Pancreas (tissue), 10 donors: ENCODE measurements at regions not wholly inside any gene's neighbourhood (a gene's known extent, or its start where the extent isn't known, plus 50 kb on each side); places are given as distances from the start of the nearest gene placed in this dataset.

Source experiments
- ATAC-seq, 4 donors: fragments of 200-7000 bp; cut with Tn5 transposase; one replicate each; pipeline versions ENCODE4 v1.8.0 to v1.9.1; 2020; ENCODE audit warnings: mild to moderate bottlenecking in 4 of 4, moderate library complexity in 4 of 4
- DNase-seq, 6 donors: peaks; one replicate each; pipeline ENCODE4 v3.0.0-alpha.2; 2020
- FAIRE-seq: peaks from 2 replicates; lab custom pipeline; 2012; peaks lifted over from hg19 to GRCh38; lab: Jason Lieb, UNC
- H3K27ac ChIP-seq, 4 donors: fragments of 200-600 bp; sonication (generic); 1 replicate in 3 of 4; 2 replicates in 1 of 4; pipeline versions ENCODE4 v1.5.0 to v1.8.0; 2020
- H3K27me3 ChIP-seq, 4 donors: fragments of 200-600 bp; one replicate each; pipeline ENCODE4 v1.8.0; 2021
- H3K36me3 ChIP-seq, 3 donors: fragments of 200-600 bp; sonication (generic) in 1 of 3; one replicate each; pipeline versions ENCODE4 v1.5.0 to v1.8.0; 2020 to 2021
- H3K4me1 ChIP-seq, 3 donors: fragments of 200-600 bp; one replicate each; pipeline ENCODE4 v1.8.0; 2021
- H3K4me3 ChIP-seq, 4 donors: fragments of 200-600 bp; sonication (generic) in 2 of 4; one replicate each; pipeline versions ENCODE4 v1.5.0 to v1.8.0; 2020 to 2021
- H3K9me3 ChIP-seq, 4 donors: fragments of 200-600 bp; one replicate each; pipeline ENCODE4 v1.8.0; 2021
- WGBS, 2 donors: extraction: QIAGEN DNeasy Blood & Tissue Kit; methylation state at CpG; one replicate each; pipeline ENCODE4 v1.1.7; 2013; 5-methylcytosine and 5-hydroxymethylcytosine counted together
- intact Hi-C, 3 donors: fragments of 100-400 bp; cut with DNase I; formaldehyde crosslinking; loops; one replicate each; pipeline versions ENCODE4 v1.11.1 to v1.14.2; 2022
- TF ChIP-seq, protein P1 (sequence below), 4 donors: fragments of 200-600 bp; sonication (generic) in 3 of 4; IDR thresholded peaks; one replicate each; pipeline versions ENCODE4 v1.5.0 to v1.8.0; 2021; ENCODE audit warnings: antibody characterized with exemption in 4 of 4
- donor health status: healthy with polysubstance abuse.
- donor health status: DM: no; HTN: no; CAD: no; lungs with moderate emphysema.
- donor health status: DM: no; HTN: no; CAD: no.
- donor health status: control.
- donor health status: control.
- donor health status: Bipolar disorder and iron deficiency.
- donor health status: DM: yes; HTN: yes; CAD: no.
- donor health status: DM: no; HTN: no; CAD: no.
- donor health status: DM: no; HTN: no; CAD: no.
- donor health status: DM: yes; HTN: yes; CAD: no.

DNA sequence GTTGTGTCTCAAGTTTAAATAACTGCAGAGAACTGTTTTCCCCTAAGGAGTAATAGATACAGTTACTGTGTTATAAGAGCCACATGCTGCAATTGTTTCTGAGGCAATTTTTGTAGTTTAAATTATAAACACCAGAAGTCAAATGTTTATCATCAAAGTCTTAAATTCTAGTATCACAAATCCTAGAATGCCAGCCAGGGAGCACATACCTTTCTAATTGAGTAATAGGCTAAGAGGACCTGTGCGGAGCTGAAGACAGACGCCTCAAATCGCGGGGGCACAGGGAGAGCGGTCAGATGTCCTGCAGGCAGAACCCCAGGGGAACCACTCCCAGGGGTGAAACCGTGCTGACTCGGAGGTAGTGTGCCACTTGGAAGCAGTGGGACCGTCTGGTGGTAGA, 65.2 kb upstream of the TNFRSF19 start:
- Histone ChIP-seq H3K36me3 (no peaks in the 10 kb centered on the region), H3K4me1 (no peaks in the 10 kb centered on the region), H3K27ac (no peak overlapping the region), H3K27me3 (no peaks in the 10 kb centered on the region), H3K4me3 (no peak overlapping the region), H3K9me3 (no peaks in the 10 kb centered on the region)
- TF ChIP-seq, protein P1, sequence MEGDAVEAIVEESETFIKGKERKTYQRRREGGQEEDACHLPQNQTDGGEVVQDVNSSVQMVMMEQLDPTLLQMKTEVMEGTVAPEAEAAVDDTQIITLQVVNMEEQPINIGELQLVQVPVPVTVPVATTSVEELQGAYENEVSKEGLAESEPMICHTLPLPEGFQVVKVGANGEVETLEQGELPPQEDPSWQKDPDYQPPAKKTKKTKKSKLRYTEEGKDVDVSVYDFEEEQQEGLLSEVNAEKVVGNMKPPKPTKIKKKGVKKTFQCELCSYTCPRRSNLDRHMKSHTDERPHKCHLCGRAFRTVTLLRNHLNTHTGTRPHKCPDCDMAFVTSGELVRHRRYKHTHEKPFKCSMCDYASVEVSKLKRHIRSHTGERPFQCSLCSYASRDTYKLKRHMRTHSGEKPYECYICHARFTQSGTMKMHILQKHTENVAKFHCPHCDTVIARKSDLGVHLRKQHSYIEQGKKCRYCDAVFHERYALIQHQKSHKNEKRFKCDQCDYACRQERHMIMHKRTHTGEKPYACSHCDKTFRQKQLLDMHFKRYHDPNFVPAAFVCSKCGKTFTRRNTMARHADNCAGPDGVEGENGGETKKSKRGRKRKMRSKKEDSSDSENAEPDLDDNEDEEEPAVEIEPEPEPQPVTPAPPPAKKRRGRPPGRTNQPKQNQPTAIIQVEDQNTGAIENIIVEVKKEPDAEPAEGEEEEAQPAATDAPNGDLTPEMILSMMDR (IDR thresholded peaks at IDR 0.05) = no peak
- WGBS, 2 donors = 39 to 40% methylated on average over 8 of the region's 8 CpGs
- FAIRE-seq (no peak), ATAC-seq (no peak), DNase-seq (no peak)
- intact Hi-C loops = no loop called here

GRCh38 chr13:23506071-23506806, 64.0 kb upstream of the TNFRSF19 start:
- no peak for ATAC-seq
- 52 to 53% methylated on average over 8 of the region's 8 CpGs for WGBS, 2 donors
- H3K9me3 ChIP-seq = no peaks in the 10 kb centered on the region
- H3K4me1 ChIP-seq = no peaks in the 10 kb centered on the region
- DNase-seq = no peak
- no peaks in the 10 kb centered on the region for H3K27me3 ChIP-seq
- no peak for FAIRE-seq
- H3K36me3 ChIP-seq = no peaks in the 10 kb centered on the region
- H3K4me3 ChIP-seq = no peak overlapping the region
- intact Hi-C loops = no loop called here
- H3K27ac ChIP-seq = no peak overlapping the region
- TF ChIP-seq, protein P1 (IDR thresholded peaks at IDR 0.05) = no peak

DNA sequence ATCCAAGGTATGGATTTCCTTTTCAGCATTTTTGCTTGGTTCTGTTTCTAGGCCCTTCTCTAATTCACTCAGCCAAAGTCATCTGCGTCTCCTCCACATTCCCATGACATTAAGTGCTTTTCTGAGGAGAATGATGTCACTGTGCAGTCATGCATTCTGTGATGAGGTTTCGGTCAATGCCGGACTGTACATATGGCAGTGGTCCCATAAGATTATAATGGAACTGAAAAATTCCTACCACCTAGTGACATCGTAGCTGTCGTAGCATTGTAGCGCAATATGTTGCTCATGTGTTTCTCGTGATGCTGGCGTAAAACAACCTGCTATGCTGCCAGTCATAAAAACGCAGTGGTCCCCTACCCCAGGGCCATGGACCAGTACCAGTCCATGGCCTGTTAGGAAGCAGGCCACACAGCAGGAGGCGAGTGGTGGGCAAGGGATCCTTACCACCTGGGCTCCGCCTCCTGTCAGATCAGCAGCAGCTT, 63.4 kb upstream of the TNFRSF19 start:
- H3K27me3 ChIP-seq = no peaks in the 10 kb centered on the region
- ATAC-seq = peak in 1 of 4 donors; percentile 30
- 75 to 77% methylated on average over 11 of the region's 11 CpGs for WGBS, 2 donors
- no peaks in the 10 kb centered on the region for H3K9me3 ChIP-seq
- FAIRE-seq = no peak
- H3K4me3 ChIP-seq = no peak overlapping the region
- DNase-seq = no peak
- intact Hi-C loops = no loop called here
- TF ChIP-seq, protein P1 (IDR thresholded peaks at IDR 0.05) = no peak
- H3K4me1 ChIP-seq = no peaks in the 10 kb centered on the region
- H3K27ac ChIP-seq = no peak overlapping the region
- no peaks in the 10 kb centered on the region for H3K36me3 ChIP-seq

DNA sequence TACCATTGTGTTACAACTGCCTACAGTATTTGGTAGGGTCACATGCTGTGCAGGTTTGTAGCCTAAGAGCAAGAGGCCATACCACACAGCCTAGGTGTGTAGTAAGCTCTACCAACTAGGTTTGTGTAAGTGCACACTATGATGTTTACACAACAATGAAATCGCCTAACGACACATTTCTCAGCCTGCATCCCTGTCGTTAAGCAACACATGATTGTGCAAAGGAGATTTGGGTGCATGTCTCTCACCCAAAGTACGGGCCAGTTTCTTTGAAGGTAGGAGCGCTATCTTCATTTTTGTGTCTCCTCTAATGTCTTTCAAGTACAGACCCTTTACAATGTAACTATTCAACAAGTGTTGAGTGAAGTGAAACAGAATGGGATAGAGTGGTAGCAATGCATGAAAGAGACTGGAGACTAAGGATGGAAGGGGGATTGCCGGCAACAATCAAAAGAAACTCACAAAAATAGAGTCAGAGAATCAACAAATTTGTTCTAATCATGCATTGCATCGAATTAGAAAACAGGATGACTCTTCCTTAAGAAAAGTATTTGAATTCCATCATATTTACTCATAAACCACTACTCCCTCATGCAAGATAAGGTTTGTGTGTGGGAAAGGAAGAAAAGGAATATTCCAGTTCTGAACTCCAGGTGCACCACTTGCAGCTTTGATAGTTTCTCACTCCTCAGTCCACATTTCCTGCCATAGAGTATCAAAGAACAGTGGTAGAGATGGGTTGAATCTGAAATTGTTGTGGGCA, 60.2 kb upstream of the TNFRSF19 start:
- DNase-seq (no peak), ATAC-seq (peak in 1 of 4 donors; percentile 44), FAIRE-seq (no peak)
- no peak overlapping the region for H3K27ac ChIP-seq
- TF ChIP-seq, protein P1 (IDR thresholded peaks at IDR 0.05) = no peak
- 67 to 79% methylated on average over 7 of the region's 7 CpGs for WGBS, 2 donors
- no peak overlapping the region for H3K4me3 ChIP-seq
- intact Hi-C loops = no loop called here
- H3K36me3 ChIP-seq = no peaks in the 10 kb centered on the region
- H3K27me3 ChIP-seq = no peaks in the 10 kb centered on the region
- no peaks in the 10 kb centered on the region for H3K4me1 ChIP-seq
- no peaks in the 10 kb centered on the region for H3K9me3 ChIP-seq
